HUES64 (cell line): ENCODE measurements at regions not wholly inside any gene's neighbourhood (a gene's known extent, or its start where the extent isn't known, plus 50 kb on each side); places are given as distances from the start of the nearest gene placed in this dataset.

Experiments used
- H3K27ac ChIP-seq: 2 replicates; pipeline ENCODE4 v1.7.0; 2013; ENCODE audit warnings: low read depth, low read length, inconsistent platforms
- H3K27me3 ChIP-seq: 2 replicates; pipeline ENCODE4 v1.6.1; 2013; ENCODE audit warnings: mild to moderate bottlenecking, low read length; ENCODE audit not compliant: insufficient read depth
- H3K36me3 ChIP-seq: 2 replicates; pipeline ENCODE4 v1.6.1; 2013; ENCODE audit warnings: mild to moderate bottlenecking, low read length; ENCODE audit not compliant: insufficient read depth
- H3K4me1 ChIP-seq: 2 replicates; pipeline ENCODE4 v1.6.1; 2013; ENCODE audit warnings: mild to moderate bottlenecking, low read length, moderate library complexity; ENCODE audit not compliant: insufficient read depth
- H3K4me3 ChIP-seq: 2 replicates; pipeline ENCODE4 v1.5.1; 2013; ENCODE audit warnings: mild to moderate bottlenecking, low read length, moderate library complexity
- H3K9ac ChIP-seq: 2 replicates; pipeline ENCODE4 v1.6.1; 2013; ENCODE audit warnings: mild to moderate bottlenecking, low read depth, low read length
- H3K9me3 ChIP-seq: 2 replicates; pipeline ENCODE4 v1.6.1; 2013; ENCODE audit warnings: low read depth, low read length; ENCODE audit not compliant: insufficient read depth
- WGBS: fragments of 150-250, 120-280 bp; methylation state at CpG from one replicate; pipeline ENCODE4 v1.1.7; 2013; ENCODE audit warnings: missing lambda C conversion rate; 5-methylcytosine and 5-hydroxymethylcytosine counted together

DNA sequence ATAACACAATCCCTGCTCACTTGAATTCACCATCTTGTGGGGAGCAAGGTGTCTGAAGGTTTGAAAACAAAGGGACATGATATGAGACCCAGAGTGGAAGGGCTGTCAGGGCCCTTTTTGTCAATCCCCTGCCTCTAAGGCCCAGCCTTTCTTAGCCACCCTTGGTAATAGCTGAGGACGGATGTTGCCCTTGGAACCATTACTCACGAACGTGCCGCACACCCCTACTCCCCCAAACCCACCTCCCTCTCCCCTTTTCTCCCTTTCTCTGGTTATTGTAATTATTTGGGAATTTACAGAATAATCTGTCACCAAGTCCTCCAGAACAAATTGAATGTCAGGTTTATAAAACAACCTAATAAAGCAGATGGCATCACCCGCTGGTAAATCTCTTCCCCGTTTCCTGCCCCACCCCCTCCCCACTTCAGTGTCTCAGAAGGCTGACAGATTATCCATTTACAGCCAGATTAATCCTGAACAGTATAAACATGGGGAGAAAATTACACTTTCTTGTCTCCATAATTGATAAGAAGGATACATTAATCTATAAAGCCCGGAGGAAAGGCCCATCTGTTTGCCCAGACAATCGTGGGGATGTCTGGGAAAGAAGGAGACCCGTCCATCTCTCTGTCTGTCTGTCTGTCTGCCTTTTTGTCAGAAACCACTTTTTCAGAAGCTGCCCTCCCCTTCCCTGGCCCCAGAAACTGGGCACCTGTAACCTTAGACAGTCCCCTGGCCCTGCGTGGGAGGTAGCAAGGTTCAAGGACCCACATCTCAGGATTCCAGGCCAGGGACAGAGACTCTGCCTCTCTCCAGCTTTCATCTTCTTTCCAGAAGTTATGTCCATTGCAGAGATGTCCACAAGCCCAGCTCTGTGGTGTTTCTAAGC is 60.6 kb upstream of the CD34 start:
- no peaks in the 10 kb centered on the region for H3K27me3 ChIP-seq
- H3K4me3 ChIP-seq = no peak overlapping the region
- H3K9me3 ChIP-seq = no peaks in the 10 kb centered on the region
- H3K4me1 ChIP-seq = no peaks in the 10 kb centered on the region
- H3K36me3 ChIP-seq = no peaks in the 10 kb centered on the region
- no peak overlapping the region for H3K27ac ChIP-seq
- WGBS = 91% methylated on average over 10 of the region's 10 CpGs
- no peak overlapping the region for H3K9ac ChIP-seq

- H3K27me3 ChIP-seq = peaks cover 8% of the 10 kb centered on the region
- H3K4me3 ChIP-seq = no peak overlapping the region
- WGBS = 87% methylated on average over 16 of the region's 16 CpGs
- no peaks in the 10 kb centered on the region for H3K9me3 ChIP-seq
- no peak overlapping the region for H3K9ac ChIP-seq
- H3K27ac ChIP-seq = no peak overlapping the region
- no peaks in the 10 kb centered on the region for H3K36me3 ChIP-seq
- no peaks in the 10 kb centered on the region for H3K4me1 ChIP-seq
Measured at GRCh38 chr1:207970329-207971233, 59.7 kb upstream of the CD34 start.

GRCh38 chr1:207969528-207969927 is 58.6 kb upstream of the CD34 start:
- H3K27me3 ChIP-seq = peaks cover 18% of the 10 kb centered on the region
- H3K9ac ChIP-seq = no peak overlapping the region
- no peak overlapping the region for H3K4me3 ChIP-seq
- no peaks in the 10 kb centered on the region for H3K36me3 ChIP-seq
- no peaks in the 10 kb centered on the region for H3K4me1 ChIP-seq
- no peaks in the 10 kb centered on the region for H3K9me3 ChIP-seq
- 100% methylated on average over 1 of the region's 2 CpGs for WGBS
- no peak overlapping the region for H3K27ac ChIP-seq

- no peak overlapping the region for H3K9ac ChIP-seq
- peaks cover 28% of the 10 kb centered on the region for H3K27me3 ChIP-seq
- no peaks in the 10 kb centered on the region for H3K4me1 ChIP-seq
- no peak overlapping the region for H3K27ac ChIP-seq
- 86% methylated on average over 5 of the region's 5 CpGs for WGBS
- H3K9me3 ChIP-seq = no peaks in the 10 kb centered on the region
- H3K4me3 ChIP-seq = no peak overlapping the region
- H3K36me3 ChIP-seq = no peaks in the 10 kb centered on the region
Measured at GRCh38 chr1:207968521-207969009, 57.6 kb upstream of the CD34 start.

- H3K4me3 ChIP-seq = no peak overlapping the region
- H3K27ac ChIP-seq = no peak overlapping the region
- H3K9me3 ChIP-seq = no peaks in the 10 kb centered on the region
- 97% methylated on average over 2 of the region's 2 CpGs for WGBS
- H3K27me3 ChIP-seq = peaks cover 33% of the 10 kb centered on the region
- no peaks in the 10 kb centered on the region for H3K36me3 ChIP-seq
- no peak overlapping the region for H3K9ac ChIP-seq
- no peaks in the 10 kb centered on the region for H3K4me1 ChIP-seq
Measured at GRCh38 chr1:207967703-207968102, 56.8 kb upstream of the CD34 start.

DNA sequence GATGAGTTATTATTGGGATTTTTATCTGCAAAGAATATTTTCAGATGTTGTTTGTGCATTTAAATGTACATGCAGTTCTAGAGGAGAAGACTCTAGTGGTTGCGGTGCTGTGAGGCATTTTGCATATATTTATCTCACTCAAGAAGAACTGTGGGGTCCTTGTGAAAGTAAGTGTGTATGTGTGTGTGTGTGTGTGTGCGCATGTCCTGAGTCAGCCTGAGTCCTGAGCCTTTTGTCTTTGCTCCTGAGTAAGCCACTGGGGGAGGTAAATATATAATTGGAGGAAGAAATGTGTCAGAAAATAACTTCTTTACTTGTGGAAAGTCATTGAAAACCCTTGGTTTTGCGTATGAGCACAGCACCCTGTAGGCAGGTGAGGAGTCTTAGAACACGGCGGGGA is 55.6 kb upstream of the CD34 start:
- H3K9ac ChIP-seq = no peak overlapping the region
- 93% methylated on average over 5 of the region's 5 CpGs for WGBS
- peaks cover 45% of the 10 kb centered on the region for H3K27me3 ChIP-seq
- H3K9me3 ChIP-seq = no peaks in the 10 kb centered on the region
- H3K27ac ChIP-seq = no peak overlapping the region
- no peaks in the 10 kb centered on the region for H3K36me3 ChIP-seq
- no peaks in the 10 kb centered on the region for H3K4me1 ChIP-seq
- H3K4me3 ChIP-seq = no peak overlapping the region

DNA sequence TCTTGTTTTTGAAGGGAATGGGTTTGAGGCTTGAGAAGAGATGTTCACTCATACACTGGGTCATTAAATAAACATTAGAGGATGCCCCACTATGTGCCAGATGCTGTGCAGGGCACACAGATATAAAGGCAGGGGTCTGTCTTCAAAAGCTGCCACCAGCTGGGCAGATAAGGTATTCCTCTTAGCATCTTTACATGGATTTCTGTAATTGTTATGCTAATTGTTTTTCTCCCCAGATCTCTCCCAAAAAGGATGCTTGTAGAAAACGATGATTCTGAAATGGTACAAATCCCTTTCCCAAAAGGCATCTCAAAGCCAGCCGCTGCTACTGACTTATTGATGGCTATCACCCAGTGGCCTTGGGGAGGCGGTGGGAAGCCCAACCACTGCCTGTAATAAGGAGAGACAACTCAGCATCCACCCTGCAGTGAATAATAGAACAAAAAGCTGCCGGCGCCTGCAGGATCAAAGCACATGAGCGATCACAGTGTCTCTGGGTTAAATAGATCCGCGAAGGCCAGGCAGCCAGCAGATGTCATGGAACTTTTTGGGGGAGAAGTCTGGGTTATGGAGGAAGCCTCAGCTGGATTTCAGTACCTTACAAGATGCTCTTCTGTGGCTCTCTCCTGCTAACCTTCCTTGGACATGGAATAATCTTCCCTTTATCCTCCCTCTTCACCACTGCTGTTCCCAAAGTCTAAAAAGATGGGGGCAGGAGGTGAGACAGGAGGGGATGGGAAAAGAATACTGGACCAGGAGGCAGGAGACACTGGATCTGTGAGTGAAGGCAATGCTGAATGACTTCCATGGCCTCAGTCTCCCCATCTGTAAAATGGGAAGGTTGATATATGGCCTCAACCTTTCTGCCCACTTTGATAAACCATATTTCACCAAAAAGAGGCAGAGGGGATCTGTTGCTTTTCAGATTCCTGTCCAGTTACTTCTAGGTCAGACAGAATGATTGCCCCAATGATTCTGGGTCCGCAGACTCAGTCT is 54.8 kb upstream of the CD34 start:
- Histone ChIP-seq H3K9ac (no peak overlapping the region), H3K27ac (no peak overlapping the region), H3K4me1 (no peaks in the 10 kb centered on the region), H3K36me3 (no peaks in the 10 kb centered on the region), H3K9me3 (no peaks in the 10 kb centered on the region), H3K27me3 (peaks cover 54% of the 10 kb centered on the region), H3K4me3 (no peak overlapping the region)
- 23% methylated on average over 9 of the region's 9 CpGs for WGBS

GRCh38 chr1:207964195-207964966 is 53.5 kb upstream of the CD34 start:
- WGBS = 73% methylated on average over 25 of the region's 25 CpGs
- no peak overlapping the region for H3K9ac ChIP-seq

DNA sequence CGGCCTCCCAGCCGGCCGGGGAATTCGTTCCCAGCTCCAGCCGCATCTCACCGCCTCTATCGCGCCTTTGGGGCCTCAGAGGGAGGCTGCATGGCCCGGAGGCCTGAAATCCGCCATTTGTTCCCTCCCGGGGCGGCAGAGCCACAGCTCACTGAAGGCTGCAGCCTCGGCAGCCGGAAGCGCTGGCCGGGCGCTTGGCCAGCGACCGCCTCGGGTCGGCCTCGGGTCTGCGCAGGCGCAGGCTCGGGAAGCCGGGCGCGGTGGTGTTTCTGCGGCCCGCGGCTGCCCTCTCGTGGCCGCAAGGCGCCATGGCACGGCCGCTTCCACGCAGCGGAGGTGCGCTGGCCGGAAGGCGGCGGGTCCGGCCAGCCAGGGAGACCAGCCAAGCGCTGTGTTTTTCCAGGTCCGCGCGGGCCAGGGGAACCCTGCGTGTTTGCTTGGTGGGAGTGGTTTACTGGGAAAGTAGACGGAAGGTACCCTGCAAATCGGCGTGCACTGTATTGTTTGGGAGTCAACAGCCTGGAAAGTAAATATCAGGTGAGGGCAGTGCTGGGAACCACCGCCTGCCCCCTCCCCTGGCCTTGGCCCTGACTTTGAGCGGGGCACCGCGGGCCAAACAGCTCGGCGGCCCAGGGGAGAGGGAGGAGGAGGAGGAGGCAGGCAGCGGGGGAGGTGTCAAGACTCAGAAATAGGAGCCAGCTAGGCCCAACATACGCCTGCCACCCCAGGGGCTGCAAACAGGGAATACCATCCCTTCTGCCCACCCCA is 52.7 kb upstream of the CD34 start:
- H3K4me3 ChIP-seq = peak overlapping the region; percentile 71
- WGBS = 2% methylated on average over 59 of the region's 59 CpGs
- peak overlapping the region; percentile 82 for H3K9ac ChIP-seq
- no peaks in the 10 kb centered on the region for H3K36me3 ChIP-seq
- no peaks in the 10 kb centered on the region for H3K9me3 ChIP-seq
- peaks cover 74% of the 10 kb centered on the region for H3K27me3 ChIP-seq
- H3K4me1 ChIP-seq = no peaks in the 10 kb centered on the region
- H3K27ac ChIP-seq = no peak overlapping the region

More at GRCh38 chr1:207964195-207964966, 53.5 kb upstream of the CD34 start:
- no peak overlapping the region for H3K27ac ChIP-seq
- no peaks in the 10 kb centered on the region for H3K9me3 ChIP-seq
- H3K27me3 ChIP-seq = peaks cover 67% of the 10 kb centered on the region
- no peaks in the 10 kb centered on the region for H3K4me1 ChIP-seq
- peak overlapping the region; percentile 71 for H3K4me3 ChIP-seq
- H3K36me3 ChIP-seq = no peaks in the 10 kb centered on the region
